Astrocyte (in vitro differentiated cells and primary cell): ENCODE measurements at regions not wholly inside any gene's neighbourhood (a gene's known extent, or its start where the extent isn't known, plus 50 kb on each side); places are given as distances from the start of the nearest gene placed in this dataset.

Source experiments
- CTCF ChIP-seq: IDR thresholded peaks from 2 replicates; pipeline ENCODE4 v1.5.1; 2011; ENCODE audit warnings: low read depth, mild to moderate bottlenecking, inconsistent platforms, low read length, moderate library complexity; ENCODE audit not compliant: insufficient read depth
- EZH2 ChIP-seq: IDR thresholded peaks from 2 replicates; pipeline ENCODE4 v1.6.1; 2012; ENCODE audit warnings: mild to moderate bottlenecking, low read length, inconsistent platforms; ENCODE audit not compliant: insufficient read depth

- TF ChIP-seq EZH2 (no peak), CTCF (no peak)
Observed at GRCh38 chr10:117603081-117603480, 60.5 kb downstream of the EMX2 start.
